ENCODE measurements at regions not wholly inside any gene's neighbourhood (a gene's known extent, or its start where the extent isn't known, plus 50 kb on each side); places are given as distances from the start of the nearest gene placed in this dataset.

DNA sequence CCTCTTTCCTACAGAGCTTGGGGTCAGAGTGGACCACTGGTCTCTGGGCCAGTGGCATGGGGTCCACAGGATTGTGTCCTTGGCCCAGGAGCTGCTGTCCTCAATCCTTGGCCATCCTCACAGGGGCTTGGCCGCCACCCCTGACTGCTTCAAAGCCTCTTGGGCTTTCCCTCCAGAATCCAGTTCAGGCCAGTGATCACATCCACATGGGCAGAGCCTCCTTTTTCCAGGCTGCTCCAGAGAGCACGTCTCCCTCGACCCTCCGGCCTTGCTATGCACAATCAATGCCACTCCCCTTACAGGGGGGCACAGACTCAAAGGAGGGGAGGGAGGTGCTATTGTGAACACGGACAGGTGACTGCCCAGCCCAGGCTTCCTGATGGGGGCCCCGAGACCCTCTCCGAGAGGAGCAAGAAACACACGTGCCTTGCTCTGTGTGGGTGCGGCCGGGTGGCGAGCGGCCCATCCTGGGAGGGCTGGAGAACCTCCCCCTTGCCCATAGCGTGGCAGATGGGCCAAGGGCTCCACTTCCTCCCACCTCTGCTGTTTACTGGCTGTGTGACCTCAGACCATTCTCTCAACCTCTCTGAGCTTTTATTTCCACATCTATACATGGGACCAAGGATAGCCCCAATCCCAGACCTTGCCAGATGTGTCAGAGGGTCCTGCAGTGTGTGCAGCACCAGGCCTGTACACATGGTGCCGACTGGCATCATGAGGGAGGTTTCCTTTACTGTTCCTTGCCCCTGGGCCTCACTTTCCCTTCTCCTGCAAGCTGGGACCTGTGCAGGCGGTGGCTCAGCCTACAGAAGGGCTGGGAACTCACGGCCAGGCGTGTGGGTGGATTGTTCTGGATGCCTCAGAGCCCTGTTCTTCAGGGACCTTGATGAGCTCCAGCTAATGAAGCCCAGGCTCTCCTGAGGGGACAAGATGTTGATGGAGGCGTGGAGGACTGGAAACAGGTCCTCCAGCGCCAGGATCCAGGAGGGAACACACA lies 229.0 kb upstream of the GSE1 start:
- H3K27me3 ChIP-seq (replicated peaks; ENCODE audit: control insufficient read depth, insufficient read depth, low read length), result no peaks in the 10 kb centered on the region; the same call in 1 of the 2 replicates

DNA sequence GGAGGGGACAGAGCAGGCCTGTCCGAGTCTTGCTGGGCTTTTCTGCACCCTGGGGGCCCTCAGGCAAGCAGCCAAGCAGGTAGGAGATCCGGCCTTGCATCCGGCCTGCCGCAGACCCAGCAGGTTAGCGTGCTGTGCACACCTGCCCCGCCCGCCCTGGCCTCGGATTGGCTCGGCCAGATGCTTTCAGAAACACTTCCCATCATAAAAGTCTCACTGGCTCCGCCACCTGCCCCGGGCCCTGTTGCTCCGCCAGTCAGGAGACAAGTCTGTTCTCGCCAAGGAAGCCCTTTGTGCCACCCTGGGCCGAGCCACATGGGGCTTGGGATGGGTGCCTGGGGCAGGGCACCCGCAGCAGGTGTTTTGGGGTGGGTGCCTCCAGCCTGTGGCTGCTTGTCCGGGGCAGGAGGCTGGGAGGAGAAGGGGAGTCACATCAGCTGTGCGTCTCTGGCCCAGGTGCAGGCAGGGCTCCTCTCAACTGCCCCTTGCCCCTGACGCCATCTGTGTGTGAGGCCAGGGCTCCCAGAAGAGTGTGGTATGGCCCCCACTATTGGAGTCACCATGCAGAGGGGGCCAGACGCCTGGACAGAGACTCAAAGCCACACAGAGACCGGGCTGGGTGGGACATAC lies 228.2 kb upstream of the GSE1 start:
- DNase-seq (ENCODE audit: extremely low read depth, insufficient read length), result no peak
- no peak overlapping the region for H3K4me3 ChIP-seq (replicated peaks; ENCODE audit: low read depth, low read length)
- TF ChIP-seq, protein P1, sequence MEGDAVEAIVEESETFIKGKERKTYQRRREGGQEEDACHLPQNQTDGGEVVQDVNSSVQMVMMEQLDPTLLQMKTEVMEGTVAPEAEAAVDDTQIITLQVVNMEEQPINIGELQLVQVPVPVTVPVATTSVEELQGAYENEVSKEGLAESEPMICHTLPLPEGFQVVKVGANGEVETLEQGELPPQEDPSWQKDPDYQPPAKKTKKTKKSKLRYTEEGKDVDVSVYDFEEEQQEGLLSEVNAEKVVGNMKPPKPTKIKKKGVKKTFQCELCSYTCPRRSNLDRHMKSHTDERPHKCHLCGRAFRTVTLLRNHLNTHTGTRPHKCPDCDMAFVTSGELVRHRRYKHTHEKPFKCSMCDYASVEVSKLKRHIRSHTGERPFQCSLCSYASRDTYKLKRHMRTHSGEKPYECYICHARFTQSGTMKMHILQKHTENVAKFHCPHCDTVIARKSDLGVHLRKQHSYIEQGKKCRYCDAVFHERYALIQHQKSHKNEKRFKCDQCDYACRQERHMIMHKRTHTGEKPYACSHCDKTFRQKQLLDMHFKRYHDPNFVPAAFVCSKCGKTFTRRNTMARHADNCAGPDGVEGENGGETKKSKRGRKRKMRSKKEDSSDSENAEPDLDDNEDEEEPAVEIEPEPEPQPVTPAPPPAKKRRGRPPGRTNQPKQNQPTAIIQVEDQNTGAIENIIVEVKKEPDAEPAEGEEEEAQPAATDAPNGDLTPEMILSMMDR (IDR thresholded peaks at IDR 0.05; ENCODE audit: insufficient read depth, low read length, poor library complexity, severe bottlenecking), result no peak
- H3K36me3 ChIP-seq (ENCODE audit: control insufficient read depth, insufficient read depth, low read length), result no peaks in the 10 kb centered on the region
- no peaks in the 10 kb centered on the region; the same call in 1 of the 2 replicates for H3K27me3 ChIP-seq (replicated peaks; ENCODE audit: control insufficient read depth, insufficient read depth, low read length)

More for the DNA sequence above, 229.0 kb upstream of the GSE1 start:
- Histone ChIP-seq H3K4me3 (replicated peaks; ENCODE audit: low read depth, low read length) (no peak overlapping the region), H3K36me3 (ENCODE audit: control insufficient read depth, insufficient read depth, low read length) (no peaks in the 10 kb centered on the region)
- TF ChIP-seq, protein P1 (IDR thresholded peaks at IDR 0.05; ENCODE audit: insufficient read depth, low read length, poor library complexity, severe bottlenecking), result no peak
- no peak for DNase-seq (ENCODE audit: extremely low read depth, insufficient read length)

DNA sequence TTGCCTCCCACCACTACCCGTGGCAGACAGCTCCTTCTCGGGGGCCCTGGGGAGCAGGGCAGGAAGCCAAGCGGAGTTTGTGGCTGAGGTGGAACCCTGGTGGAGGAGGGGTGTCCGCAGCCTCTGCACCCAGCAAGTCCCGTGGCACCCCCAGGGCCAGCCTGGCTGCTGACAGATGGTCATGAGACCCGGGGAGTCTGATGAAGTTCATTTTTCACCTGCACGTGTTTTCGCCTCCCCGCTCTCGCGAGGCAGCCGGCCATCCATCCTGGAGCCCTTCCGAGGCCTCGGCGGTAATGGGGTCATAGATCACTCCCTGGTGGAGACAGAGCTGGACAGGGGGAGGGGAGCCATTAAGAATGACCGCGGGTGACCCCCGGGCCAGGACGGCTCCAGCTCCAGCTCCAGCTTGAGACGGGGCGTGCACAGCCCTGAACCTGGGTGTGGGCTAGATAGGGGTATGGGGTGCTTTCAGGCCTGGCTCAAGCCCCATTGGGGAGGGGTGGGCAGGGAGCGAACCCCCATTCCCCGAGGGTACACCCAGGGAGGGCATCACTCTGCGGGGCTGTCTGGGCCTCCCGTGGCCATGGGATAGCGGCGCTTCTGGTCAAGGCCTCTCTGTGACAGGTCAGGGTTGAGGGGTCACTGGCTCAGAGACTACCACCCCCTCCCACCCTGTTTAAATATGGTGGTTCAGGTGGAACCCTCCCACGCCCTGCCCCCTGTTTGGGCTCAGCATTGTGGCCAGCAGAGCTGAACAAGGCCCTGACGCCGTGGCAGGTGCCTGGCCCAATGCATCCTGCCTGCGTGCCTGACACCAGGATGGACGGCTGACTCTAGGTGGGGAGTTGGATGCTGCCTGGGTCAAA lies 227.4 kb upstream of the GSE1 start:
- DNase-seq (ENCODE audit: extremely low read depth, insufficient read length), result no peak
- H3K27me3 ChIP-seq (replicated peaks; ENCODE audit: control insufficient read depth, insufficient read depth, low read length), result no peaks in the 10 kb centered on the region; the same call in 1 of the 2 replicates
- H3K4me3 ChIP-seq (replicated peaks; ENCODE audit: low read depth, low read length), result no peak overlapping the region
- TF ChIP-seq, protein P1 (IDR thresholded peaks at IDR 0.05; ENCODE audit: insufficient read depth, low read length, poor library complexity, severe bottlenecking), result no peak
- no peaks in the 10 kb centered on the region for H3K36me3 ChIP-seq (ENCODE audit: control insufficient read depth, insufficient read depth, low read length)

DNA sequence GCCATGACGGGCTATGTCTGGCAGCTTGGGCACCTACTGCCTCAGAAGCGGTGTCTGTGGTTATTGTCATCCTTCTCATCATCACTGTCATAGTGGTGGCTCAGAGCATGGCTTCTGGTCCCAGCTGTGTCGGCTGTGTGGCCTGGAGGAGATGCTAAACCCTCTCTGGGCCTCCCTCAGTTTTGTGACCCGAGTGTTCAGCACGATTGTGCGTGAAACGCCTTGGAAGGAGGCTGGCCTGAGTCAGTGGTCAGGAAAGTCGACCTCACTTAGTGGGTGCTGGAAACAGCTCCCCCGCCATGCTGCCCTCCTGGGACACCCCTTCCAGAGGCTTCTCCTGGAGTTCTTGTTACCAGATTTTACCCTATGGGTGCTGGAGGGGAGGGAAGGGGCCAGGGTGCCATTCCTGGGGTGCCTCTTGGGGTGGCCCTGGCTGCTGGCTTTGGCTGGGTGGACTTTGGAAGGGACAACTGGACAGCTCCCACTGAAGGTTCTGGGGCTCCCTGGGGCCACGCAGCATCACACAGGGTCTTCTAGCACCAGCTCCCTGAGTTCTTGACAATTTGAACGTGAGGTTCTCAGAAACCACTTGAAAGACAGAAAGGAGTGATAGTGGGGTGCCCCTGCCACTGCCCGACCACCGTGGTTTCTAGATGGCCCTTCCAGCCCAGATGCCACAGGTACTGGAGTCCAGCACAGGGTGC lies 226.5 kb upstream of the GSE1 start:
- Histone ChIP-seq H3K4me3 (replicated peaks; ENCODE audit: low read depth, low read length) (no peak overlapping the region), H3K36me3 (ENCODE audit: control insufficient read depth, insufficient read depth, low read length) (no peaks in the 10 kb centered on the region), H3K27me3 (replicated peaks; ENCODE audit: control insufficient read depth, insufficient read depth, low read length) (no peaks in the 10 kb centered on the region; the same call in 1 of the 2 replicates)
- TF ChIP-seq, protein P1 (IDR thresholded peaks at IDR 0.05; ENCODE audit: insufficient read depth, low read length, poor library complexity, severe bottlenecking), result no peak
- no peak for DNase-seq (ENCODE audit: extremely low read depth, insufficient read length)

DNA sequence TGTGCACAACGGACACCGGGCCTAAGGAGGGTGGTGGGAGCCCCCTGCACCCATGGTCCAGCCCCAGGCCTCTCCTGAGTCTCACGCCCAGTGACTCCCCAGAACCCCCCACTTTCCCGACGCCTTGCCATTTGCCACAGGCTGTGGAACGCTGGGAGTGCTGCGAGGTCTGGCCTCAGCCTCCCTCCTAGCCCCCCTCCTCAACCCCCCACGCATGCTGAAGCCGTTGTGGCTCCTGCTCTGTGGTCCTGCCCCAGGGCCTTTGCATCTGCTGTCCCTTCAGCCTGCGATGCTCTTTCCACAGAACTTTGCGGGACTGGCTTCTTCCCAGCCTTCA lies 226.0 kb upstream of the GSE1 start:
- DNase-seq (ENCODE audit: extremely low read depth, insufficient read length), result no peak
- H3K4me3 ChIP-seq (replicated peaks; ENCODE audit: low read depth, low read length), result no peak overlapping the region
- H3K36me3 ChIP-seq (ENCODE audit: control insufficient read depth, insufficient read depth, low read length), result no peaks in the 10 kb centered on the region

More for the DNA sequence above, 226.0 kb upstream of the GSE1 start:
- TF ChIP-seq, protein P1 (IDR thresholded peaks at IDR 0.05; ENCODE audit: insufficient read depth, low read length, poor library complexity, severe bottlenecking), result no peak
- H3K27me3 ChIP-seq (replicated peaks; ENCODE audit: control insufficient read depth, insufficient read depth, low read length), result no peaks in the 10 kb centered on the region
